IMR-90 (cell line): ENCODE measurements at regions not wholly inside any gene's neighbourhood (a gene's known extent, or its start where the extent isn't known, plus 50 kb on each side); places are given as distances from the start of the nearest gene placed in this dataset.
"Not testable (repeated sequence)": the region's sequence is repeated elsewhere in the genome, so short reads cannot be mapped to it uniquely, and the experiment has no call there.

Experiments used
- ATAC-seq: fragments of 200-7000 bp; cut with Tn5 transposase; 2 replicates; pipeline ENCODE4 v1.9.1; 2020; ENCODE audit warnings: low read depth, mild to moderate bottlenecking, moderate library complexity
- BruUV-seq: library from RNA; stranded (reverse); fragments of 400-500 nt; replicated peaks from 2 replicates; lab custom pipeline; 2021; lab: Mats Ljungman, UMichigan
- CTCF ChIA-PET: fragments of 300-600 bp; formaldehyde crosslinking; extraction: SDS; loops from one replicate; lab custom pipeline; 2021; ENCODE audit warnings: antibody characterized with exemption; lab: Yijun Ruan, JAX
- POLR2A ChIA-PET: fragments of 300-600 bp; sonication (Branson Sonifier 250); formaldehyde crosslinking; loops from one replicate; lab custom pipeline; 2022; ENCODE audit warnings: antibody characterized with exemption; ENCODE audit not compliant: unreplicated experiment; lab: Charles Lee
- DNase-seq: peaks from one replicate; pipeline ENCODE4 v3.0.0; 2013
- H2AFZ ChIP-seq: replicated peaks from 2 replicates; pipeline ENCODE3; 2013; ENCODE audit warnings: low read length, mild to moderate bottlenecking; ENCODE audit not compliant: poor library complexity
- H2AK5ac ChIP-seq: 2 replicates; pipeline ENCODE4 v1.6.1; 2013; ENCODE audit warnings: low read depth, low read length, inconsistent platforms
- H2AK9ac ChIP-seq: replicated peaks from 2 replicates; pipeline ENCODE3; 2013; ENCODE audit warnings: mild to moderate bottlenecking, low read depth, low read length, moderate library complexity; ENCODE audit not compliant: poor library complexity
- H2BK120ac ChIP-seq: 2 replicates; pipeline ENCODE4 v1.6.1; 2013; ENCODE audit warnings: low read depth, low read length, inconsistent platforms
- H2BK15ac ChIP-seq: 3 replicates; pipeline ENCODE4 v1.6.1; 2013; ENCODE audit warnings: low read depth, low read length, inconsistent platforms
- H2BK20ac ChIP-seq: 2 replicates; pipeline ENCODE4 v1.6.1; 2013; ENCODE audit warnings: low read depth, mild to moderate bottlenecking, inconsistent platforms, low read length, moderate library complexity
- H2BK5ac ChIP-seq: 2 replicates; pipeline ENCODE4 v1.6.1; 2013; ENCODE audit warnings: mild to moderate bottlenecking, low read depth, low read length, inconsistent platforms; ENCODE audit not compliant: poor library complexity, severe bottlenecking
- H3K14ac ChIP-seq: replicated peaks from 2 replicates; pipeline ENCODE4 v1.6.1; 2013; ENCODE audit warnings: low read depth, low read length, inconsistent platforms
- H3K18ac ChIP-seq: 2 replicates; pipeline ENCODE4 v1.6.1; 2013; ENCODE audit warnings: low read depth, low read length, control low read depth
- H3K23ac ChIP-seq: 2 replicates; pipeline ENCODE4 v1.6.1; 2013; ENCODE audit warnings: low read depth, low read length, inconsistent platforms
- H3K27ac ChIP-seq: 2 replicates; pipeline ENCODE4 v1.5.1; 2013; ENCODE audit warnings: mild to moderate bottlenecking, control low read depth, low read length; ENCODE audit not compliant: insufficient read depth
- H3K27me3 ChIP-seq: 2 replicates; pipeline ENCODE4 v1.6.1; 2013; ENCODE audit warnings: low read length; ENCODE audit not compliant: control insufficient read depth, insufficient read depth
- H3K36me3 ChIP-seq: 2 replicates; pipeline ENCODE4 v1.6.1; 2013; ENCODE audit warnings: low read length, mixed read lengths; ENCODE audit not compliant: control insufficient read depth, insufficient read depth
- H3K4ac ChIP-seq: 2 replicates; pipeline ENCODE4 v1.6.1; 2013; ENCODE audit warnings: low read depth, low read length, inconsistent platforms
- H3K4me1 ChIP-seq: 2 replicates; pipeline ENCODE4 v1.6.1; 2013; ENCODE audit warnings: low read length, mixed read lengths; ENCODE audit not compliant: control insufficient read depth, insufficient read depth
- H3K4me2 ChIP-seq: 2 replicates; pipeline ENCODE4 v1.6.1; 2013; ENCODE audit warnings: low read depth, mild to moderate bottlenecking, control low read depth, low read length, moderate library complexity
- H3K4me3 ChIP-seq: 2 replicates; pipeline ENCODE4 v1.5.1; 2013; ENCODE audit warnings: low read depth, mild to moderate bottlenecking, control low read depth, low read length, moderate library complexity; ENCODE audit not compliant: insufficient read depth
- H3K56ac ChIP-seq: 2 replicates; pipeline ENCODE4 v1.6.1; 2013; ENCODE audit warnings: low read length, inconsistent platforms; ENCODE audit not compliant: insufficient read depth; ENCODE audit errors: extremely low read depth
- H3K79me1 ChIP-seq, 2 experiments: 2 replicates each; pipeline ENCODE4 v1.6.1; 2013; ENCODE audit warnings: low read length in 2 of 2, inconsistent platforms in 1 of 2, low read depth in 1 of 2
- H3K9ac ChIP-seq: 2 replicates; pipeline ENCODE4 v1.6.1; 2013; ENCODE audit warnings: low read depth, low read length, control low read depth
- H3K9me1 ChIP-seq: 2 replicates; pipeline ENCODE4 v1.6.1; 2013; ENCODE audit warnings: low read length, inconsistent platforms; ENCODE audit not compliant: insufficient read depth
- H3K9me3 ChIP-seq: 2 replicates; pipeline ENCODE4 v1.6.1; 2013; ENCODE audit warnings: low read length; ENCODE audit not compliant: control insufficient read depth, insufficient read depth
- H4K20me1 ChIP-seq: 2 replicates; pipeline ENCODE4 v1.6.1; 2013; ENCODE audit warnings: low read length, inconsistent platforms; ENCODE audit not compliant: insufficient read depth
- H4K5ac ChIP-seq: 2 replicates; pipeline ENCODE4 v1.6.1; 2013; ENCODE audit warnings: mild to moderate bottlenecking, low read depth, low read length, control low read depth
- H4K8ac ChIP-seq, 2 experiments: 2 replicates each; pipeline ENCODE4 v1.6.1; 2013; ENCODE audit warnings: low read depth in 2 of 2, low read length in 2 of 2, control low read depth in 1 of 2, inconsistent platforms in 1 of 2
- H4K91ac ChIP-seq: 2 replicates; pipeline ENCODE4 v1.6.1; 2013; ENCODE audit warnings: low read depth, low read length, inconsistent platforms; ENCODE audit not compliant: insufficient read depth
- WGBS, 2 experiments: methylation state at CpG; one replicate each; pipeline versions ENCODE4 v1.1.5 to v1.1.7; 2013; ENCODE audit warnings: missing lambda C conversion rate in 2 of 2; ENCODE audit not compliant: insufficient read length in 1 of 2; ENCODE audit errors: extremely low coverage in 2 of 2; 5-methylcytosine and 5-hydroxymethylcytosine counted together
- dilution Hi-C: fragments of 300-500 bp; cut with HindIII; formaldehyde crosslinking; loops from one replicate; pipeline ENCODE4 v1.14.3; 2018; ENCODE audit warnings: low sequenced_read_pairs; ENCODE audit not compliant: unreplicated experiment
- in situ Hi-C: fragments of 300-500 bp; cut with MboI; formaldehyde crosslinking; loops from 3 replicates; pipeline ENCODE4 v1.14.3; 2019; ENCODE audit warnings: low sequenced_read_pairs, inconsistent platforms, mixed read lengths
- intact Hi-C: fragments of 100-400 bp; cut with micrococcal nuclease; formaldehyde crosslinking; loops from 2 replicates; pipeline ENCODE4 v1.10.0; 2022

DNA sequence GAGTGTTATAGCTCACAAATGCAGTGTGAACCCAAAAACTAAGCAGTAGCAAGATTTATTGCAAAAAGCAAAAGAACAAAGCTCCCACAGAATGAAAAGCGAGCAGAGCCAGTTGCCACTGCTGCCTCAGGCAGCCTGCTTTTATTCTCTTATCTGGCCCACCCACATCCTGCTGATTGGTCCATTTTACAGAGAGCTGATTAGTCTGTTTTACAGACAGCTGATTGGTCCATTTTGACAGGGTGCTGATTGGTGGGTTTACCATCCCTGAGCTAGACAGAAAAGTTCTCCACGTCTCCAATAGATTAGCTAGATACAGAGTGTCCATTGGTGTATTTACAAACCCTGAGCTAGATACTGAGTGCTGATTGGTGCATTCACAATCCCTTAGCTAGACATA is 55.1 kb upstream of the VASH1 start:
- dilution Hi-C loops = not testable (repeated sequence)

More for the DNA sequence above, 55.1 kb upstream of the VASH1 start:
- H3K4me2 ChIP-seq, CTCF ChIA-PET, H3K27ac ChIP-seq, H4K91ac ChIP-seq, H3K9ac ChIP-seq, H3K36me3 ChIP-seq, H3K27me3 ChIP-seq, H2BK120ac ChIP-seq, DNase-seq, H3K9me1 ChIP-seq, ATAC-seq, H2AFZ ChIP-seq, H3K14ac ChIP-seq, BruUV-seq, H3K56ac ChIP-seq, H2BK5ac ChIP-seq, H4K8ac ChIP-seq, H3K4ac ChIP-seq, H3K79me1 ChIP-seq, H4K5ac ChIP-seq, H2AK9ac ChIP-seq, H3K4me1 ChIP-seq, in situ Hi-C loops, H4K20me1 ChIP-seq, H3K18ac ChIP-seq, intact Hi-C loops, H3K9me3 ChIP-seq, H3K4me3 ChIP-seq, H2BK20ac ChIP-seq, H3K23ac ChIP-seq, POLR2A ChIA-PET, H2BK15ac ChIP-seq, H2AK5ac ChIP-seq: not testable (repeated sequence)
- WGBS, 2 experiments = no CpG with 5 or more reads among the region's 2 CpGs
